GM18499 (cell line): ENCODE measurements at regions not wholly inside any gene's neighbourhood (a gene's known extent, or its start where the extent isn't known, plus 50 kb on each side); places are given as distances from the start of the nearest gene placed in this dataset.

Experiments used
- ATAC-seq: cut with Tn5 transposase; IDR thresholded peaks from one replicate; pipeline ENCODE4 v1.9.1; 2021; ENCODE audit warnings: moderate number of reproducible peaks; ENCODE audit not compliant: insufficient read depth, unreplicated experiment

DNA sequence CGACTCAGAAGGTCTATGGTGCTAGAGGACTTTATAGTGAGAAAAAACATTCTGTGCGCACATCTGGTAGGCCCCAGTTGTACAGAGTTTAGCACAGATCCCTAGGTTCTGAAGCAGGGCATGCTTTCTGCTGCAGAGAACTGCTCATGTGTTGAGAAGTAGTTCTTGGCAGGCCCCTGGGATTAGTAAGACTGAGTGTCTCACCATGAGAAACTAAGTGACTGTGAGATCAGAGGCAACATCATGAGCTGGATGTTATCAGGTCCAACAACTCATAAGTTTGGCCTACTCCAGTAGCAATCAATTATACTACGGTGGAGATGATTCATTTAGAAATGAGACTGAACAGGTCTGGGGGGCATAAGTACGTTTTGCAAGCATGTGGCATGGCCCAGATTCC lies 507.4 kb upstream of the KLF12 start:
- ATAC-seq = no peak

DNA sequence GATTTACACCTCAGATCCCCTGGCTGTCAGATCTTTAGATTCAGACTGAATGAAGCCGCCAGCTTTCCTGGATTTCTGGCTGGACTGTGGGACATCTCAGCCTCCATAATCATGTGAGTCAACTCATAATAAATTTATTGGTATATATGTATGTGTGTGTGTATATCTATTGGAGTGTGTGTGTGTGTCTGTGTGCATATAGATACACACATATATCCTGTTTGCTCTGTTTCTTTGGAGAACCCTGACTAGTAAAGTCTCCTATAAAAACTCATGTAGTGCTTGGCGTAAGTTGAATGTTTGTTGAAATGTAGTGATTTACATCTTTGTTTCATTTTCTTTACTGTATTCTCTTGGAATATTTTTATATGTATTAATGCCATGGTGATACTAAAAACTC lies 499.5 kb upstream of the KLF12 start:
- ATAC-seq = no peak

DNA sequence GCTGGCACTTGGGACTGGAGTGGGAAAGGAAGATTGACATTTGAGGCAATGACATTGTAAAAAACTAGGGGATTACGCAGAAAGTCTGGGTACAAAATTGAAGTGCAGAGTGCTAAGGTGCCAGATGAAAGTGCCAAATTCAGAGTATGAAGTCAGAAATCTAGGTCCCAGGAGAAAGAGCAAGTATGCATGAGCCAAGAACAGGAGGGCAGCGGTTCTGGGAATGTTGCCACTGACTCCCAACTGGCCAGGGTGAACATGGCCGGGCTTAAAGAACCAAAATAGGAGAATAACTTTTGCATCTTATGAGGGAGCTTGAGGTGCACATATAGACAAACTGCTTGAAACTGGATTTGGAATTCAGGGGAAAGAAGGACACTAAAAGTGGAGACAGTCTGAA lies 495.8 kb upstream of the KLF12 start:
- ATAC-seq = no peak

DNA sequence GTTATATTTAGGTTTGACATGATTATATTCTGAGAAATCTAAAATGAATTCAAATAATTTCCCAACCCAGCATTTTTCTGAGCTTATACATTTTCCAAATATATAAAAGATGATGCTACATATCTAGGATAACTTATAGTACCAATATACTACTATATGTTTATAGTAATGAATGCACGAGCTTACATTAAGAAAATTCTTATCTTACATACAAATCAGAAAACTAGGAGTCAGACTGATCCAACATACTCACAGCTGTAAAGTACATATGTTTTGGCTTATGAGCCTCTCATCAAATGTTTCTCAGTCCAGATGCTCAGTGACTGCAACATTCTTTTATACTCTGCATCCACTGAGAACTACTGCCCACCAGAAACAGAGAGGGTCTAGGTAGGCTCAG lies 491.3 kb upstream of the KLF12 start:
- ATAC-seq = no peak

DNA sequence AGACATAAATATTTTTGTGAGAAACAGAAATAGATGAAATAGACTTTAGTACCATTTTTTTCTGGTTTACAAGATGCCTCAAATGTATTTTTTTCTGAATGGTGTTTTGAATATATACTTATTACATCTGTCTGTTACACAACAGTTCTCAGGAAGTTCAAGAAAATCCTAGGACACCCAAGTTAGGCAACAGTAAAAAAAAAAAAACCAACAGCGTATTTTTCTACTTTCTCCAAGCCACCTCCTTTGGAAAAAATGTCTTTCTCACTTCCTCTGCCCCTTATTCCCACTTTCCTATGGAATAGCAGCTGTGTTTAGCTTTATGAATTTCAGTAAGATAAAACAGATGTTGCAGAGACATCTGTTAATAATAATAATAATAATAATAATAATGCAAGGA lies 489.6 kb upstream of the KLF12 start:
- ATAC-seq = no peak

DNA sequence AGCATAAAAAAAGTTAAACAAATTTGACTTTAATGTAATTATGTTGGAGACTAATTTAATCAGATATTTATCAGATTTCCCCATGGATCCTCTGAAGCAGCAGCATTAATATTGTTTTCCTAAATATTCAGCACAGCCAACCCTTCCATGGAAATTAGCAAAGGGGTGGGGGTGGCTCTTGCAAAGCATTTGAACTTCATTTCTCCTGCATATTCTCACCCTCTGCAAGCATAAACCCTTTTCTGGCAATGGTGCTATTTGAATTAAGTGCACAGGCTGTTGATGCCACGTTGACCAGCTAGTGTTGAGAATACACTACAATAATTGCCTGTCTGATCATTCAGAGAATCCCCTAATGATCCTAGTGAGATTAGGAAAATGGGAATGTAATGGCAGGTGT lies 488.1 kb upstream of the KLF12 start:
- ATAC-seq = no peak

DNA sequence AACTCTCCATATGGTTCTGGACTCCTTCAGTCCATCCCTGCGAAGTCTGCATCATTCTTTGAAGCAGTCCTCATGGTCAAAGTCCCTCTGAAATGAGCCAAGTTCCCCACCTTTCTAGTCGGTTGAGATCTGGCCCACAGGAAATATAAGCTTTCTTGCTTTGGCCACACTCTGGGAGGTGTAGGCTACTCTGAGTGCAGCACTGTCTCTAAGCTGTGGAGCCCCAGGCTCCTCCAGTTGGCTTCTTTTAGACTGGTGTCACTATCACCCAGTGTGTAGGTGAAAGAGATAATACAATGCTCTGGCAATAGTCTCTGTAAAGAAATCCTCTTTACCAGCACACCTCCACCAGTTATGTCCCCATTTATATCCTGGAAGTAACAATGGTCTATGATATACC lies 486.5 kb upstream of the KLF12 start:
- no peak for ATAC-seq

DNA sequence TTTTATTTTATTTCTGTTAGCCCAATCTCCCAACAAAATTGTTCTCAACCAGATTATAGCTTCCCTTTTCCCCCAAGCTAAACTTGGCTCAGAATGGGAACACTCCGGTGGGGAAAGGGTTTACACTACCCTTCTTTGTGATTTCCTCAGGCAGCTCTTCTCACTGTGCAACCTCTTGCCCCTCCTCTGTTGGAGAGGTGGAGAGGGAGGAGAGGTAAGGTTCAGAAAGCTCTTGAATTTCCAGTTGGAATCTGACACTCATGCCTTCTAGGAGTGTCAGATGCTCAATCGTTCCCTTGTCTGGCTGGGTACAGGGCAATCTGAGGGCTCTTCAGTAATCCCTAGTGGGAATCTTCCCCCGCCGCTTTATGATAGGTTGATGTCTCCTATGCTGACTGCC lies 486.1 kb upstream of the KLF12 start:
- no peak for ATAC-seq

DNA sequence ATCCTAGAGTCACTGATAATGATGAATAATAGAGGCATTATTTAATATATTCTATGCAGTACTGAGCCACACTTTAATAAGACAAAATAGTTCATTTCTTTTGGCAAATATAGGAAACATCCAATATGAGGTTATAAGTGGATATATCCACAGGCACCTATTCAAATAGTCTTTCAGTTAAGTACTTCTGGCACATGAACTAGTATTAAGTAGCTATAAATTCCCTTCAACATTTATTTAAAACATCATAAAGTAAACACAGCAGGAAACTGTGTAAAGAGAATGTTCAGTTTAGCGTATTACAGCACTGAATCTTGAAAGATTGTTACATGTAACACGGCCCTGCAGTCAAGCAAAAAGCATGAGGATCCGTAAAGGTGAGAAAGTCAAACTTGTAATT lies 463.3 kb upstream of the KLF12 start:
- no peak for ATAC-seq

DNA sequence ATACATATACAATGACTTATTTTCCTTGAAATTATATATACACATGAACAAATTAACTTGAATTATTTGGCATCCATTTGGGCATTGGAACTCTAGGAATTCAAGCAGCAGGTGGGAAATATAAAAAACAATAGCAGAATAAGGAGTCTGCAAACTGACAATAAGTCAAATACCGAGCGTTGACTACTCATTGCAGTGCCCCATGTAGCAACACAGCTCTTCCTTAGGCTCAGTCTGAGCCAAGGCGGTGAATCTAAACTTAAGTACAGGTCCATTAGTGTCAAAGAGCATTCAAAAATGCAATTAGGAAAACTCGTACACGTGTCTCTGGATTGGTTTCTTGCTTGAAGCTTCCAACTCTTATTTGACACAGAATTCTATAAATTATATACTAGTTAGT lies 462.5 kb upstream of the KLF12 start:
- no peak for ATAC-seq

DNA sequence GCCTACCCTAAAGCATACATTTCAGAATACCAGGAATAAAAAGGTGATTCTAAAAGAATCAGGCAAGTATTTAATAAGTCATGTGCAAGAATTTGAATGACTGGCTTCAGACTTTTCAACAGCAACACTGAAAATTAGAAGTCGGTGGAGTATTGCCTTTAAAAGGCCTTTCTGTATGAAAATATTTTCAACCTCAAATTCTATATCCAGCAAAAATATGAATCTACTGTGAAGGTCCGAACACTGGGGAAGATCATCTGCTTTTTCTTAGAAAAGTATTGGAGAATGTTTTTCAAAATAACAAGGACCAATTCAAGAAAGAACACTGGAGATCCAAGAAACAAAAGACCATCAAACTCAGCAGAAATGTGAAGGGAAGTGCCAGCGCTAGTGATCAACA lies 459.5 kb upstream of the KLF12 start:
- ATAC-seq = no peak

DNA sequence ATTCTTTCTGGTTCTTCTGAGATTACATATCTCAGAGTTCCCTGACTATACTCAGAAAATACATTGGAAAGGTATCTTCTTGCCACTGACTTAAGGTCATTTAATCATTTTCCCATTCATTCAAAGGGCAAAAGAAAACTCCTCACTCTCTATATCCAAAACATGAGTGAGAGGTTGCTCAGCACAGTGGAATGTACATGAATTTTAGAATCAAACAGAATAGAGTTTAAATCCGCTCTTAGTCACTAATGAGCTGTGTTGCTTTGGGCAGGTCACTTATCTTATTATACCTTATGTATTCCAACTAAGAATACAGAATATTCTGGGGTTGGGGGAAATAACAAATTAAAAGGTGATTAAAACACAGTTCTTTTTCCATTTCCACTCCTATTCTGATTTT lies 452.6 kb upstream of the KLF12 start:
- ATAC-seq = no peak

DNA sequence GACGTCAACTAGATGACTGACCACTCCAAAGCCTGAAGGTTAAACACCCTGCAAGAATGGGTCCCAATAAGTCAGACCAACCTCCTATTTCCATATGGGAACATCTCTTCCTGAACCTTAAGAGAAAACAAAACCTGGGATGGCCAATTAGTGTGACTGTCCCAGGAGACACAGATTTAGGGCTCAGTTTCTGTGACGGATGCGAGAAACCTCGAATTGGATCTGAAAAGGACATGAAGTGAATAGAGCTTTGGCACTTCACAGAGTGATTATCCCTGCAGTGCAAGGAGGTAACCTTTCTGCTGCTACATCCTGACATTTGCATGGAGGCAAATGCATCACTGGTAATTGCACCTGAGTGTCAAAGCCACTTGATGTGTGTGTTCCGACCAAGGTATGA lies 442.2 kb upstream of the KLF12 start:
- ATAC-seq = no peak

DNA sequence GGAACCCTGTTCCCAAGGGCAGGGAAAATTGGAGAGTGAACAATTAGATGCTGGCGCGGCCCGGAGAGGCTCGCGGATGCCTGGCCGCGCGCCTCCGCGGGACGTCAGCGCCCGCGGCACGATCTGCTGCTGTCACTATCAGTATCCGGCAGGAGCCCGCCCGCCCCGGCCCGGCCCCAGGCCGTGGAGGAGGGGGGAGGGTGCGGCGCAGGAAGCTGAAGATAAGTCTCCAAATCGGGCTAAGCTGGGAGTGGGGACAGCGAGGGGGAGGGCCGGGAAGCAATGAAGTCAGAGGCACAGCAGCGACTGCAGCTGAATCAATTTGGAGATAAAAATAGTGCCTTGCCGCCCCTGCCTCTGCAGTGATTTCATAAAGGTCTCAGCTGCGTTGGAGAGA lies 441.5 kb upstream of the KLF12 start:
- ATAC-seq = no peak

DNA sequence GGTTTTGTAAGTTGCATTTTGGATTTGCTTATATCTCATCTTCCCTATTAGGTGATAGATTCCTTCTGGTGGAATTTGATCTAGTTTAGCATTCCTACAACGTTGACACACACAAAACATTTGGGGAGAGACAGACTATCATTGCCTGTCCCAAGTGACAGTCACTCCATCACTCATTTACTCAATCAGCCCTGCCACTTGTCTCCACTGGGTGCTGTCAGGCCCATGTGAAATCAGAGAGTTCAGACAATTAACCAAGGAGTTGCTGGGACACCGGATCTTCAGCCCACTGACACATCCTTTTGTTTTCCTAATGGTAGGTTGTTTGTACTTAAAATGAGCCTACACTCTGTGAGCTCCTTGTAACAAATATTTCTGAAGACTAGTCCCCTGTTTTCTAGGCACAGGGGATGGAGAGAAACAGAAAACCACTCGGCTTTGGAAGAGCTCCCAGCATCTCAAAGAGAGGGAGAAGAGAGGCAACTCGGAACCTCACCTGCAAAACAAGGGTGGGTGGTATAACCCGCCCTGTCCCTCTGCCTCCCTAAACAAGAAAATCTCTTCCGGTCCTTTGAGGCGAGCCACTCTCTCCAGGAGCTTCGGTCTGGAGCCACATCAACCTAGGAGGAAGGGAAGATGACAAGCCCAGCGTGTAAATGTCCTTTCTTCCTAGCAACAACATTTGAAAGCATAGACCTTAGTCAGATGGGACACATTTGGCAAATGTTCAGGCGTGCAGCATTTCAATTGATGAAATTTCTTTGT lies 440.9 kb upstream of the KLF12 start:
- ATAC-seq = no peak

DNA sequence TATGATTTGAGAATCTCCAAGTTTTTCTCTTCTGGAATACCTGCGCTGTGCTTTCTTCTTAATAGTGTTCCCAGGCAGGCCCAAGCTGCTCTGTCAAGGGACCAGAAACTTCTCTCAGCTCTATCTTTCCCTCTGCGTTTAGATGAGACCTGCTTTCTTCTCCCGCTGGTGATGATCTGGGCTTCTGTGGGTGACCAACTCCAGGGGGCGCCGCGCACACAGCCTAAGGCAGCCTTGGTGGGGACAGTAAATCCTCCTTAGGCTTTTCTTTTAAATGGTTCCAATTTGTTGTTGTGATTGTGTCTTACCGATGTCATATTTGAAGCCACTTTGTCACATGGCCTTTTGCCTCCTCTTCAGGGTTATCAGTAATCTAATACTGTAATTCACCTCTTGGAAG lies 439.4 kb upstream of the KLF12 start:
- ATAC-seq = no peak

DNA sequence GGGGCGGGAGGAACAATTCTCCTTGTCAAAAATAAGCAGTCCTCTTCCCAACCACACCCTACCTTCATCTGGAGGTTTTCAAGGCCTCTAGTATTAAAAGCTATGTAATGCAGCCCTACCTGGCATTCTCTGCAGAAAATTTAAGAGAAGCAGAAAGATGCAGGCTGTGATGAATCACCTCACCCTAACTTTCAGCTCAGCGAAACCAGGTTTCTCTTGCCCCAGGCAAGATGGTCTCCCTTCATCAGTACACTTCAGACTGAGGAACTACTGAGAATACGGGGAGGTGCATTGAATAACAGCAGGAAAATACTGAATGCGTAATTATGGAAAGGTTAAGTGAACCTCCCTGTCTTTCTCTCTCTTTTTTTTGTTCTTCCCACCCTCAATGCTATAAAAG lies 437.6 kb upstream of the KLF12 start:
- ATAC-seq = no peak

DNA sequence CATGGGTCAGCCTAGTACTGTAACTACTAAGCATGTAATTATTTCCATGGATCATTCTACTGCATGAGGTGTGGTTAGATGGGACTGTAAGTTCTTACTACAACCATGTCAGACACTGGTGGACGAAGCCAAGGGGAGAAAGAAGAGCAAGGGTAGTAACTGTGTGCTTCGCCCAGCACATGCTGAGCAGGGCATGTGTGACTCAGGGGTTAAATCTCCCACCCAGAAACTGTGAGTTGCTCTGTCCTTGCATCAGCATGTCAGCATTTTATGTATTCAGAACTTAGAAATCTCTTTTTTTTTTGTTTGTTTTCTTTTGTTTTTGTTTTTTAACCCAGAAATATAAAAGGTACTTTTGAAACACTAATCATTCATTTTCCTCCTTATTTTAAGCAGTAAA lies 436.6 kb upstream of the KLF12 start:
- no peak for ATAC-seq

DNA sequence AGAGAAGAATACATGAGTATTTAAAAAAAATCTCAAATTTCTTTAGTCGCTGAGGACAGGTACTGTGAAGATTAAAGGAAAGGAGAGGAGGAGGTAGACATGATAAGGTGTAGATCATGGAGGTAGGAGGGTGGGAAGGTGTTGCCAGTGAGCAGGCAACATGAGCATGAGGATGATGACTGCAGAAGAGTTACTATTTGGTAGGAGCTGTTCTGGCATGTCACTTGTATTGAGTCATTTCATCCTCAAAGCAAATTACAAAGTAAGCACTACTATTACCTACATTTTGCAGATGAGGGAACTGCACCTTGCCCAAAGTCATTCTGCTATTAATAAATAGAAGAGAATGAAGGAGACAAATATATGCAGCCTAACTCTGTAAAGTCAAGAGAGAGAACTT lies 435.8 kb upstream of the KLF12 start:
- no peak for ATAC-seq

DNA sequence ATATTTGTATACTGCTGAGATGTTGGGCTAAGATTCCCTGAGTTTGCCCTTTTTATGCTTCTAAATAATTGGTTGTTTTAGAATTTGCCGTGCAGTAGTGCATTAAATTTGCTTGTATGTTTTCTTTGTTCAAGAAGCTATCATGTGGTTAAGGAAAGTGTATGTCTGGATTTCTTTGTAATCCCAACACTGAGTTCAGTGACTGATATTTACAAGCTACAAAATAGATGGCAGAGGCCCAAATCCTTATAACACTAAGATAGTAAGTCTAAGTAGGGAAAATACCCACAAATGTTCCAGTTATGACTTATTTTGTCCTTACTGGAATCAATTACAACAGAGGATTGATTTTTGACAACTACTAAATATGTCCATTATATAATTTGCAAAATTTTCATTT lies 435.0 kb upstream of the KLF12 start:
- ATAC-seq = no peak

DNA sequence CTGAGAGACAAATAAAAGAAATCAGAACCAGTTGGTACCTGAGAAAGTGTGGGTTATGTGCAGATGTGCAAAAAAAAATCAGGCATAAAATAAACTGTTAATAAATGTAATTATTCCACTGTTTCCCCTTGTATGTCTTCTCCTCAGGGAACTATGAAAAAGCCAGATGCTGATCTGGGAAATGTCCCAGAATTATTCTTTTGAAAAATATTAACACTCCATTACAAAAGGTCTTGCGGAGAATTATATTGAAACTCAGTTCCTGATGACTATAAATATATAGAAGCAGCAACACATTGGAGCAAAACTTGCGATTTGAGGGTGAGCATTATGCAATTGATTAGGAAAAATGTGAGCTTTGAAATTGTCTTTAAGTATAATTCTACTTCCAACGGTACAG lies 433.3 kb upstream of the KLF12 start:
- no peak for ATAC-seq

DNA sequence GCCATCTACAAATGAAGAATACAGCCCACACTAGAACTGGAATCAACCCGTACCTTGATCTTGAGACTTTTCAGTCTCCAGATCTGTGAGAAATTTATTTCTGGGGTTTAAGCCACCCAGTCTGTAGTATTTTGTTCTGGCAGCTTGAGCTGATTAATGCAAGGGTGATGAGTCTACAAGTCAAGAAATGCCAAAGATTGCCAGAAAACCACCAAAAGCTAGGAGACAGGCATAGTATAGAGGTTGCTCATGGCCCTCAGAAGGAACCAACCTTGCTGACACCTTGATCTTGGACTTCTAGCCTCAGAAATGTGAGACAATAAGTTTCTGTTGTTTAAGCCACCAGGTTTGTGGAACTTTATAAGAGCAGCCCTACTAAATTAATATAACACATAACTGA lies 428.2 kb upstream of the KLF12 start:
- no peak for ATAC-seq

DNA sequence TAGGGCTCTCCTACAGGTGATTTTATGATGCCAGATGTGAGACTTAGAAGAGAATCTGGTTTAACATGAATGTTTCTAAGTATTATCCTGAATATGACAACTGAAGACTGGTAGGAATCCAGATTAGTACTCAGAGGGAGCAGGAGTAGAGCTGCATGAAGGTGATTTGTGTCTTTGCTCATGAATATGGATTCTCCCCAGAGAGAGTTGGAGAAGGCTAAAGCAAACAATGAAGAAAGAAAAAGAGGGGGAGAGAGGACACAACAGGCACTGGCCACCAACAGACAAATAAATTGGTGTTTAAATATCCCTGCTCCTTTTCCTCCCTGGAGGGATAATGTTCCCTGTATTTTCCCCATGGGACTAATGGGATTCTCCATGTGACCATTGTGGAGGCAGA lies 427.0 kb upstream of the KLF12 start:
- no peak for ATAC-seq
